HG03460 (cell line): ENCODE measurements at regions not wholly inside any gene's neighbourhood (a gene's known extent, or its start where the extent isn't known, plus 50 kb on each side); places are given as distances from the start of the nearest gene placed in this dataset.
"Not testable (repeated sequence)": the region's sequence is repeated elsewhere in the genome, so short reads cannot be mapped to it uniquely, and the experiment has no call there.

Experiments
- ATAC-seq: cut with Tn5 transposase; IDR thresholded peaks from one replicate; pipeline ENCODE4 v1.9.1; 2021; ENCODE audit not compliant: unreplicated experiment

- ATAC-seq = no peak
Measured at GRCh38 chr4:32855622-32856021, 2135.5 kb downstream of the PCDH7 start.

DNA sequence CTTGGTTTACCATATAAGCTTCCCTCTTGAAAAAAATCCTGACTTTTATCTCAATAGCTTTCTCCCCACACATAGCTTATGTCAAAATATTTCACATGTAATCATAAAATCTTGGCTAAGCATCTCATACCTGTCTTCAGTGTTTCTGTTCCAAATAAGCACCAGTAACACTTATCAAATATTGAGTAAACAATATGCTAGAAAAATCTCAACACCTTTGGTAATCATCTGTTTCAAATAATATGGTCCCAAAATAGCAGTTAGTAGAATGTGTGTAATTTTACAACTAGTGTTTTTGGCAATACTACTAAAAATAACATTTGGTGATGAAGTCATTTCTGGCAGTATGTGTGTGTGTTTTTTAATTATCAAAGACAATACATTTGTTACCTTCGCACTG lies 2138.2 kb downstream of the PCDH7 start:
- ATAC-seq = no peak

- no peak for ATAC-seq
Measured at GRCh38 chr4:32858971-32859370, 2138.8 kb downstream of the PCDH7 start.

GRCh38 chr4:32864713-32865351 lies 2144.7 kb downstream of the PCDH7 start:
- ATAC-seq = no peak

DNA sequence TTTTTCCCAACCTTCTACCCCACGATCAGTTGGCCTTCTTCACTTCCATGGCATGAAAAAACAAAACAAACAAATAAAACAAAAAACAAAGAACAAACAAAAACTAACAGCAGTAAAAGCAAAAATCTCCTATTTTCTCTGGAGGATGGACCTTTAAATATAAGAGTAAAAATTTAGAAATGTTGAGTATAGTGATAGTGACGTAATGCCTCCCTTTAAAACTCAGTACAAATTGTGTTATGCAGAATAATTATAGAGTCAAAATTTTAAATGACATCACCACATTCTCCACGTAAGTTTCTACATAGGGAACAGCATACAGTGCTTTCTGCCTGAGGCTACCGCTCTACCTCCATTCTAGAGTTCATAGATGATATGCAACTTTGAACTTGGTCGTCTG lies 2156.4 kb downstream of the PCDH7 start:
- no peak for ATAC-seq

- no peak for ATAC-seq
Measured at GRCh38 chr4:32879913-32880312, 2159.7 kb downstream of the PCDH7 start.

DNA sequence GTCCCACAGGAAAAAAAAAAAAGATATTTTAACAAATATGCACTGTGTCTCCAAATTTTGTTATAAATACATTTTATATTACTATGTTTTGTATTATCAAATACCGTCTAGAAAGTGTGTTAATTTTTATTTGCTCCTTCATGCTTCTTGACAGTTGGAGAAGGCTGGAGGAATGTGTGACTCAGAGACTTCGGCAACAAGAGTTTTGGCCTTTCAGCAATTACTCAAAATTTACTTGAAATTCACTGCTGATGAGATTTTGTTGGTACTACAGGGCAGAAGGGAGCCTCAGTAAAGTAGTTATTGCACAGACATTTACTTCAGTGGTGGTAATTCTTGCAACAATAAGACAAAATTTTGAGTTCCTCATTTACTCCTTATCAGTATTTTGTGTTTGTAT lies 2164.0 kb downstream of the PCDH7 start:
- ATAC-seq = no peak

DNA sequence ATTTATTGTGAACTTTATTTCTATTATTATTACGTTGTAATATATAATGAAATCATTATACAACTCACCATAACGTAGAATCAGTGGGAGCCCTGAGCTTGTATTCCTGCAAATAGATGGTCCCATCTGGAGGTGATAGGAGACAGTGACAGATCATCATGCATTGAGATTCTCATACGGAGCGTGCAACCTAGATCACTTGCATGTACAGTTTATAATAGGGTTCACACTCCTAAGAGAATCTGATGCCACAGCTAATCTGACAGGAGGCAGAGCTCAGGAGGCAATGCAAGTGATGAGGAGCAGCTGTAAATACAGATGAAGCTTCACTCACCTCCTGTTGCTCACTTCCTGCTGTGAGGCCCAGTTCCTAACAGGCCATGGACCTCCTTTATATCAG lies 2170.2 kb downstream of the PCDH7 start:
- no peak for ATAC-seq

- ATAC-seq = no peak
Measured at GRCh38 chr4:32909053-32909452, 2188.9 kb downstream of the PCDH7 start.

- ATAC-seq = no peak
Measured at GRCh38 chr4:32909736-32910135, 2189.6 kb downstream of the PCDH7 start.

DNA sequence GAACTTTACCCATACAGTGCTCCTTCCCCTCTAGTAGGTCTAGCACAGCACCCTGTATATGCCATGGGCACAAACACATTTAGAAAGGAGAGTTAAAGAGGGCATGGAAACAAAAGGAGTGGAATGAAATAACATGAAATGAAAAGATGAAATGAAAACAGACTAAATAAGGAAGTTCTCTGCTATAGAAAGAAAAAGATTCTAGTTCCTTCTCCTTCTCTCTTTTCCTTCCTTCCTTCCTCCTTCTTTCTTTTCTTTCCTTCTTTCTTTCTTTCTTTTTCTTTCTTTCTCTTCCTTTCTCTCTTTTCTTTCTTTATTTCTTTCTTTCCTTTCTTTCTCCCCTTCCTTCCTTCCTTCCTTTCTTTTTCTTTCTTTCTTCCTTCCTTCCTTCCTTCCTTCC lies 2197.4 kb downstream of the PCDH7 start:
- ATAC-seq = no peak

GRCh38 chr4:32929796-32930699 lies 2209.9 kb downstream of the PCDH7 start:
- no peak for ATAC-seq

- ATAC-seq = no peak
Measured at GRCh38 chr4:32930700-32931099, 2210.5 kb downstream of the PCDH7 start.

GRCh38 chr4:32931475-32931874 lies 2211.3 kb downstream of the PCDH7 start:
- no peak for ATAC-seq

DNA sequence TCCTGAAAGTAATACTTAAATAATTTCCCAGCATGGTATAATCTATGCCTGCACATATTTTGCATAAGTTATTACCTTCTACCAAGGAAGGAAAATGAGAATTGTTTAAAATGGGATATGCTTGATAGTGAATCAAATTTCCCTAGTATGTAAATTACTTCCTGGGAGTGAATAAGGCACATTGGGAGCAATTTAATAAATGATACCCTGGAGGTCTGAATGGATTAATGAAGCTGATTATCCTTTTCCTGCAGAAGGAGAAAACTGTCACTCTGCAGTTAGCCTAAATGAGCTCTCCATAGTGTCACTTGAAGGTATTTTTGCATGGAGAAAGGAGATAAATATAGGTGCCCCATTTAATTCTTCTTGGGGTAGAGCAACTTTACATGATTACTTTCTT lies 2212.0 kb downstream of the PCDH7 start:
- no peak for ATAC-seq

DNA sequence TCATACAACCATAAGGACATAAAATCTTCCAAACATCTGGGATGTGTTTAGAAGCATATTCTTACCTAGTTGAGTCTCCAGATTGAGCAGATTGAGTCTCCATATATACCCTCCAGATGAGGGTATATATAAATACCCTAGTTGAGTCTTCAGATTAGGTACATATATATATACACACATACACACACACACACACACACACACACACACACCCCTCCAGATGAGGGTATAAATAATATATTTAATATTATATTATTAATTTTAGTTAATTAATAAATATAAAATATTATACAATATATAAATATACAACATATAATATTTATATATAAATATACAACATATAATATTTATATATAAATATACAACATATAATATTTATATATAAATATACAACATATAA lies 2219.1 kb downstream of the PCDH7 start:
- ATAC-seq = not testable (repeated sequence)

GRCh38 chr4:32950866-32951265 lies 2230.7 kb downstream of the PCDH7 start:
- no peak for ATAC-seq

DNA sequence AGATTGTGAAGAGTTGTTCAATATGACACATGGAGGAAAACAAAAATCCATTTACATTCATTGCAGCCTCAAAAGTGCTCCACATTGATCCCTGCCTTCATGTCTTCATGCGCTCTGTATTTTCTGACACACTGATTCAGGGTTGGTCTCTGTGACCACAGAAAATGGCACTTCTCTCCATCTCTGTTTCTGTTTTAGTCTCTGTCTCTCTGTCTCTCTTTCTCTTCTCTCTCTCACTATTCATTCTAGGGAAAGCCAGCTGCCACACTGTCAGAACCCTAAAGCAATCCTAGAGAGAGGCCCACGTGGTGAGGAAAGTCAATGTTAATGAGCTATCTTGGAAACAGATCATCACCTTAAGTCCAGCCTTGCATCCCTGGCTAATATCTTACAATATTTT lies 2238.4 kb downstream of the PCDH7 start:
- no peak for ATAC-seq

DNA sequence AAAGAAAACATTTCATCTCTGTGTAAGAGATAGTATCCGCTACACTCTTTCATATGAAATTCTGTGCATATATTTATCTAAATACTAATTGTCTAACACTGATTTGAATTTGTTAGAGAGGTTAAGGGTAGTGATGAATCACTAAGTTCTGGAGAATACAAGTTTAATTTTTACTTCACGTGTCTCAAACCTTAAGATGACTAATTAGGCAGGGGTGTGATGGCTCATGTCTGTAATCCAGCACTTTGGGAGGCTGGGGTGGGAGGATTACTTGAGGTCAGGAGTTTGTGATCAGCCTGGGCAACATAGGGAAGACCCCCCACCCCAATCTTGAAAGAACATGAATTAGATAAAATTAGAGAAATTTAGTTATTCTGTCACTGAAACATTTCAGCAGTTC lies 2241.9 kb downstream of the PCDH7 start:
- ATAC-seq = no peak

DNA sequence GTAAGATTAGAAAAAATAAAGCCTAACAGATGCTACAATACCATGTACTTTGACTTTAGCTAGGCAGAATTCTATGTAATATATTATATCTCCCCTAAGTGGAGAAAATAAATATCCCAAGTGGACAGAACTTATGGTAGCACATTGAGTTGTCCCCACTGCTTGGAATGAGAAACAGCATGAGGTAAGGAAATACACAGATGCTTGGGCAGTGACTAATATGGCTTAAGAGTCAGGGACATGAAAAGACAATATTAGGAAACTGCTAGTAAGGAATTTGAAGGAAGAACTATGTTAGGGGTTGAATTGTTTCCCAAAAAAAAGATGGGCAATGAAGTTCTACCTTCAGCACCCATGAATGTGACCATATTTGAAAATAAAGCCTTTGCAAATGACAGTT lies 2265.1 kb downstream of the PCDH7 start:
- ATAC-seq = no peak

- ATAC-seq = no peak
Measured at GRCh38 chr4:32986236-32986635, 2266.1 kb downstream of the PCDH7 start.

GRCh38 chr4:32987111-32987510 lies 2266.9 kb downstream of the PCDH7 start:
- ATAC-seq = no peak
